Esophagus squamous epithelium (tissue), 5 donors: ENCODE measurements at regions not wholly inside any gene's neighbourhood (a gene's known extent, or its start where the extent isn't known, plus 50 kb on each side); places are given as distances from the start of the nearest gene placed in this dataset.
"Not testable (repeated sequence)": the region's sequence is repeated elsewhere in the genome, so short reads cannot be mapped to it uniquely, and the experiment has no call there.

Source experiments
- DNase-seq: peaks from one replicate; lab custom pipeline; 2025; lab: John Stamatoyannopoulos, UW
- H3K27ac ChIP-seq, 4 donors: fragments of 200-600 bp; sonication (generic); one replicate each; pipeline ENCODE4 v1.5.1; 2016 to 2019; ENCODE audit warnings: mild to moderate bottlenecking in 1 of 4
- H3K27me3 ChIP-seq, 4 donors: fragments of 200-600 bp; sonication (generic); 1 replicate in 3 of 4; 2 replicates in 1 of 4; pipeline versions ENCODE4 v1.5.1 to v1.6.0; 2017 to 2021; ENCODE audit warnings: antibody characterized with exemption in 1 of 4
- H3K36me3 ChIP-seq, 3 donors: fragments of 200-600 bp; sonication (generic); one replicate each; pipeline ENCODE4 v1.5.1; 2016 to 2019
- H3K4me1 ChIP-seq, 3 donors: fragments of 200-600 bp; sonication (generic); one replicate each; pipeline ENCODE4 v1.5.1; 2017 to 2019
- H3K4me3 ChIP-seq, 4 donors: fragments of 200-600 bp; sonication (generic); 1 replicate in 3 of 4; 2 replicates in 1 of 4; pipeline ENCODE4 v1.5.1; 2016 to 2019; ENCODE audit warnings: mild to moderate bottlenecking in 2 of 4, moderate library complexity in 1 of 4
- H3K9me3 ChIP-seq, 3 donors: fragments of 200-600 bp; sonication (generic); one replicate each; pipeline ENCODE4 v1.5.1; 2016 to 2019
- CTCF ChIP-seq, 6 experiments: fragments of 450-650 bp in 4 of 6; fragments of 200-600 bp in 2 of 6; sonication (generic) in 2 of 6; IDR thresholded peaks; one replicate each; pipeline ENCODE4 v1.5.1; 2016 to 2019; ENCODE audit warnings: antibody characterized with exemption in 6 of 6, mild to moderate bottlenecking in 4 of 6, moderate library complexity in 4 of 6
- POLR2A ChIP-seq, 4 donors: fragments of 450-650 bp; IDR thresholded peaks; one replicate each; pipeline ENCODE4 v1.6.1; 2017; ENCODE audit warnings: antibody characterized with exemption in 4 of 4, mild to moderate bottlenecking in 4 of 4, moderate library complexity in 3 of 4
- WGBS, 2 donors: methylation state at CpG; one replicate each; pipeline ENCODE4 v1.1.5; 2018; 5-methylcytosine and 5-hydroxymethylcytosine counted together
- intact Hi-C: fragments of 100-400 bp; cut with DNase I; formaldehyde crosslinking; loops from one replicate; pipeline ENCODE4 v1.15.0; 2022
- donor health status: DM: yes; HTN: yes; CAD: no.

GRCh38 chr2:146716591-146716990, 1128.2 kb upstream of the ACVR2A start:
- Histone ChIP-seq H3K27ac (no peak overlapping the region), H3K27me3 (peaks cover 0 to 3% (median 0%) of the 10 kb centered on the region in 4 donors), H3K4me1 (no peaks in the 10 kb centered on the region), H3K4me3 (no peak overlapping the region), H3K36me3 (no peaks in the 10 kb centered on the region), H3K9me3 (peaks cover 0 to 6% (median 0%) of the 10 kb centered on the region in 3 donors)
- TF ChIP-seq CTCF (IDR thresholded peaks at IDR 0.05), result no peak
- TF ChIP-seq POLR2A (IDR thresholded peaks at IDR 0.05), result no peak
- 48 to 53% methylated on average over 3 of the region's 3 CpGs for whole genome bisulfite sequencing, 2 donors
- no peak for DNase-seq
- intact Hi-C loops, result no loop called here

- Histone ChIP-seq H3K4me3 (no peak overlapping the region), H3K36me3 (no peaks in the 10 kb centered on the region), H3K4me1 (no peaks in the 10 kb centered on the region), H3K27me3 (no peaks in the 10 kb centered on the region), H3K27ac (no peak overlapping the region), H3K9me3 (peaks cover 0 to 5% (median 0%) of the 10 kb centered on the region in 3 donors)
- intact Hi-C loops, result no loop called here
- DNase-seq, result no peak
- TF ChIP-seq CTCF (IDR thresholded peaks at IDR 0.05) (no peak), POLR2A (IDR thresholded peaks at IDR 0.05) (no peak)
- WGBS, 2 donors, result 48 to 50% methylated on average over 3 of the region's 3 CpGs
These were observed 1135.8 kb upstream of the ACVR2A start for GRCh38 chr2:146709004-146709403.

GRCh38 chr2:146701183-146701582, 1143.6 kb upstream of the ACVR2A start:
- Histone ChIP-seq H3K4me3 (no peak overlapping the region), H3K27ac (no peak overlapping the region), H3K27me3 (no peaks in the 10 kb centered on the region), H3K9me3 (peaks cover 0 to 5% (median 0%) of the 10 kb centered on the region in 3 donors), H3K36me3 (no peaks in the 10 kb centered on the region), H3K4me1 (no peaks in the 10 kb centered on the region)
- WGBS, 2 donors, result 80% methylated on average over 1 of the region's 1 CpG; no CpG with 5 or more reads in 1 of the 2 donors
- intact Hi-C loops, result no loop called here
- TF ChIP-seq POLR2A (IDR thresholded peaks at IDR 0.05), result no peak
- TF ChIP-seq CTCF (IDR thresholded peaks at IDR 0.05), result no peak
- DNase-seq, result no peak

- 84 to 86% methylated on average over 1 of the region's 1 CpG for WGBS, 2 donors
- no peak for DNase-seq
- H3K9me3 ChIP-seq, result no peaks in the 10 kb centered on the region
- intact Hi-C loops, result no loop called here
- no peak for TF ChIP-seq CTCF (IDR thresholded peaks at IDR 0.05)
- TF ChIP-seq POLR2A (IDR thresholded peaks at IDR 0.05), result no peak
- H3K27me3 ChIP-seq, result no peaks in the 10 kb centered on the region
- H3K36me3 ChIP-seq, result no peaks in the 10 kb centered on the region
- H3K27ac ChIP-seq, result no peak overlapping the region
- no peak overlapping the region for H3K4me3 ChIP-seq
- H3K4me1 ChIP-seq, result no peaks in the 10 kb centered on the region
These were observed 1147.5 kb upstream of the ACVR2A start for GRCh38 chr2:146697307-146697706.

- H3K27ac ChIP-seq, DNase-seq, H3K36me3 ChIP-seq, H3K4me3 ChIP-seq, H3K4me1 ChIP-seq, H3K27me3 ChIP-seq, intact Hi-C loops, H3K9me3 ChIP-seq: not testable (repeated sequence)
- WGBS, 2 donors, result 52 to 100% methylated on average over 2 to 3 of the region's 3 CpGs
These were observed 1148.0 kb upstream of the ACVR2A start for GRCh38 chr2:146696787-146697186.

- WGBS, 2 donors, result 94 to 100% methylated on average over 1 of the region's 1 CpG
- intact Hi-C loops, result no loop called here
- no peaks in the 10 kb centered on the region for H3K36me3 ChIP-seq
- no peak for TF ChIP-seq CTCF (IDR thresholded peaks at IDR 0.05)
- no peak for TF ChIP-seq POLR2A (IDR thresholded peaks at IDR 0.05)
- H3K27ac ChIP-seq, result no peak overlapping the region
- no peaks in the 10 kb centered on the region for H3K9me3 ChIP-seq
- H3K4me1 ChIP-seq, result no peaks in the 10 kb centered on the region
- H3K4me3 ChIP-seq, result no peak overlapping the region
- H3K27me3 ChIP-seq, result no peaks in the 10 kb centered on the region
- no peak for DNase-seq
These were observed 1162.8 kb upstream of the ACVR2A start for GRCh38 chr2:146681991-146682390.
